PC-3 (cell line): ENCODE measurements at regions not wholly inside any gene's neighbourhood (a gene's known extent, or its start where the extent isn't known, plus 50 kb on each side); places are given as distances from the start of the nearest gene placed in this dataset.
A peak's percentile ranks its signal among the peaks of the same experiment; 100 is the strongest.
"Not testable (repeated sequence)": the region's sequence is repeated elsewhere in the genome, so short reads cannot be mapped to it uniquely, and the experiment has no call there.

ENCODE experiments used
- ATAC-seq: fragments of 200-7000 bp; cut with Tn5 transposase; 2 replicates; pipeline ENCODE4 v1.9.1; 2020; ENCODE audit warnings: mild to moderate bottlenecking, moderate library complexity
- BruUV-seq: library from RNA; stranded (reverse); fragments of 400-500 nt; replicated peaks from 2 replicates; lab custom pipeline; 2021; lab: Mats Ljungman, UMichigan
- CTCF ChIA-PET: fragments of 300-600 bp; sonication (Branson Sonifier 250); formaldehyde crosslinking; loops from one replicate; lab custom pipeline; 2022; ENCODE audit warnings: antibody characterized with exemption; lab: Charles Lee
- POLR2A ChIA-PET: fragments of 300-600 bp; sonication (Branson Sonifier 250); formaldehyde crosslinking; loops from one replicate; lab custom pipeline; 2022; ENCODE audit warnings: antibody characterized with exemption; ENCODE audit not compliant: unreplicated experiment; lab: Charles Lee
- DNase-seq: peaks from one replicate; pipeline ENCODE4 v3.0.0-alpha.2; 2015
- H2AFZ ChIP-seq: fragments of 300-600 bp; sonication (generic); 2 replicates; pipeline ENCODE4 v1.6.0; 2016; ENCODE audit warnings: antibody characterized with exemption, low read length
- H3F3A ChIP-seq: fragments of 300-600 bp; sonication (generic); one replicate; pipeline ENCODE4 v1.6.0; 2017; ENCODE audit warnings: antibody characterized with exemption, low read length, control low read depth, mild to moderate bottlenecking; ENCODE audit not compliant: unreplicated experiment
- H3K27ac ChIP-seq: fragments of 300-600 bp; sonication (generic); 2 replicates; pipeline ENCODE4 v1.5.1; 2016; ENCODE audit warnings: mild to moderate bottlenecking, low read length
- H3K27me3 ChIP-seq: fragments of 300-600 bp; sonication (generic); 2 replicates; pipeline ENCODE4 v1.6.1; 2016; ENCODE audit warnings: low read length, mixed read lengths
- H3K36me3 ChIP-seq: fragments of 300-600 bp; sonication (generic); 2 replicates; pipeline ENCODE4 v1.6.1; 2016; ENCODE audit warnings: low read depth, mixed run types, low read length, mixed read lengths
- H3K4me1 ChIP-seq: fragments of 300-600 bp; sonication (generic); 2 replicates; pipeline ENCODE4 v1.5.1; 2016; ENCODE audit warnings: low read length; ENCODE audit not compliant: insufficient read depth
- H3K4me2 ChIP-seq: fragments of 300-600 bp; sonication (generic); 2 replicates; pipeline ENCODE4 v1.6.0; 2016; ENCODE audit warnings: low read length
- H3K4me3 ChIP-seq: fragments of 300-600 bp; sonication (generic); 2 replicates; pipeline ENCODE4 v1.5.1; 2016; ENCODE audit warnings: mild to moderate bottlenecking, low read length, mixed read lengths
- H3K79me2 ChIP-seq: fragments of 300-600 bp; sonication (generic); 2 replicates; pipeline ENCODE4 v1.6.1; 2017; ENCODE audit warnings: low read length, mixed read lengths
- H3K9ac ChIP-seq: fragments of 300-600 bp; sonication (generic); 2 replicates; pipeline ENCODE4 v1.6.0; 2016; ENCODE audit warnings: mild to moderate bottlenecking, low read length
- H3K9me2 ChIP-seq: fragments of 300-600 bp; sonication (generic); replicated peaks from 2 replicates; pipeline ENCODE4 v1.6.1; 2016; ENCODE audit warnings: mixed run types, low read length, mixed read lengths
- H3K9me3 ChIP-seq: fragments of 300-600 bp; sonication (generic); 2 replicates; pipeline ENCODE4 v1.6.1; 2016; ENCODE audit warnings: low read length, mixed read lengths
- H4K20me1 ChIP-seq: fragments of 300-600 bp; sonication (generic); 2 replicates; pipeline ENCODE4 v1.6.1; 2016; ENCODE audit warnings: low read length, mixed read lengths
- EZH2 ChIP-seq: fragments of 300-600 bp; sonication (generic); IDR thresholded peaks from one replicate; pipeline ENCODE4 v1.6.1; 2017; ENCODE audit warnings: antibody characterized with exemption, mild to moderate bottlenecking, low read length; ENCODE audit not compliant: unreplicated experiment
- EZH2phosphoT487 ChIP-seq: fragments of 300-600 bp; sonication (generic); IDR thresholded peaks from 2 replicates; pipeline ENCODE4 v1.6.1; 2018; ENCODE audit warnings: mild to moderate bottlenecking, antibody characterized with exemption, low read length, borderline replicate concordance
- intact Hi-C: fragments of 100-400 bp; cut with micrococcal nuclease; formaldehyde crosslinking; loops from 2 replicates; pipeline ENCODE4 v1.9.0; 2023
- TF ChIP-seq, protein P1 (sequence below): fragments of 300-600 bp; sonication (generic); conservative IDR thresholded peaks from 2 replicates; pipeline ENCODE4 v1.5.1; 2017; ENCODE audit warnings: antibody characterized with exemption, low read depth, mild to moderate bottlenecking, low read length

- TF ChIP-seq EZH2 (no peak), EZH2phosphoT487 (no peak)
- TF ChIP-seq, protein P1, sequence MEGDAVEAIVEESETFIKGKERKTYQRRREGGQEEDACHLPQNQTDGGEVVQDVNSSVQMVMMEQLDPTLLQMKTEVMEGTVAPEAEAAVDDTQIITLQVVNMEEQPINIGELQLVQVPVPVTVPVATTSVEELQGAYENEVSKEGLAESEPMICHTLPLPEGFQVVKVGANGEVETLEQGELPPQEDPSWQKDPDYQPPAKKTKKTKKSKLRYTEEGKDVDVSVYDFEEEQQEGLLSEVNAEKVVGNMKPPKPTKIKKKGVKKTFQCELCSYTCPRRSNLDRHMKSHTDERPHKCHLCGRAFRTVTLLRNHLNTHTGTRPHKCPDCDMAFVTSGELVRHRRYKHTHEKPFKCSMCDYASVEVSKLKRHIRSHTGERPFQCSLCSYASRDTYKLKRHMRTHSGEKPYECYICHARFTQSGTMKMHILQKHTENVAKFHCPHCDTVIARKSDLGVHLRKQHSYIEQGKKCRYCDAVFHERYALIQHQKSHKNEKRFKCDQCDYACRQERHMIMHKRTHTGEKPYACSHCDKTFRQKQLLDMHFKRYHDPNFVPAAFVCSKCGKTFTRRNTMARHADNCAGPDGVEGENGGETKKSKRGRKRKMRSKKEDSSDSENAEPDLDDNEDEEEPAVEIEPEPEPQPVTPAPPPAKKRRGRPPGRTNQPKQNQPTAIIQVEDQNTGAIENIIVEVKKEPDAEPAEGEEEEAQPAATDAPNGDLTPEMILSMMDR, result no peak
- Histone ChIP-seq H3F3A (no peaks in the 10 kb centered on the region), H3K27me3 (no peaks in the 10 kb centered on the region), H3K4me1 (no peaks in the 10 kb centered on the region), H3K9me3 (no peaks in the 10 kb centered on the region), H2AFZ (no peak overlapping the region), H3K4me3 (no peak overlapping the region), H4K20me1 (no peaks in the 10 kb centered on the region), H3K27ac (no peak overlapping the region), H3K9me2 (no peaks in the 10 kb centered on the region), H3K4me2 (no peak overlapping the region), H3K79me2 (no peaks in the 10 kb centered on the region), H3K36me3 (no peaks in the 10 kb centered on the region), H3K9ac (no peak overlapping the region)
- no peak for DNase-seq
- CTCF ChIA-PET, result no interaction called here
- BruUV-seq, result no TSS peak
- intact Hi-C loops, result no loop called here
- no peak for ATAC-seq
- POLR2A ChIA-PET, result no interaction called here
These were observed 88.8 kb downstream of the PRL start for GRCh38 chr6:22208026-22208425.

DNA sequence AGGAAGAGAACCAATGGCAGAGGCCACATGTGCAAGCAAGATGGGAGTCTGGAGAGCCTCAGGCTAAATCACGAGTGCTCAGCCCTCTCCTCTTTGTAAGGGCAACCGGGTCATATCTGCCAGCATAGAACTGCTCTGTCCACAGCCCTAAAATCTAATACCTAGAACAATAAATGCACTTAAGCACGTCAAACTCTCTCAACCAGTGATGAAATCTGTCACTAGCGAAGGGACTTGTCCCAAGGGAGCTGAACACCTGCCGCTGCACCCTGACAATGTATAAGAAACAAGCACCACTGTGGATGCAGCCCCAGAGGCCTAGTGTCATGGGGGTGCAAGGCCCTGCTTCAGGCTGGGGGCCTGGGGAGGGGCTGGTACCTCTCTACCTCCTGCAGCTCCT lies 82.5 kb downstream of the PRL start:
- TF ChIP-seq, protein P1, result no peak
- TF ChIP-seq EZH2phosphoT487 (no peak), EZH2 (no peak)
- Histone ChIP-seq H3K9me2 (no peaks in the 10 kb centered on the region), H3K27me3 (no peaks in the 10 kb centered on the region), H3K36me3 (no peaks in the 10 kb centered on the region), H3K4me3 (no peak overlapping the region), H3K4me2 (no peak overlapping the region), H3K9ac (no peak overlapping the region), H3K9me3 (no peaks in the 10 kb centered on the region), H3K4me1 (no peaks in the 10 kb centered on the region), H3F3A (no peaks in the 10 kb centered on the region), H4K20me1 (no peaks in the 10 kb centered on the region), H3K27ac (no peak overlapping the region), H2AFZ (no peak overlapping the region), H3K79me2 (no peaks in the 10 kb centered on the region)
- DNase-seq (no peak), ATAC-seq (no peak)
- ChIA-PET CTCF (no interaction called here), POLR2A (no interaction called here)
- intact Hi-C loops, result no loop called here
- BruUV-seq, result no TSS peak

DNA sequence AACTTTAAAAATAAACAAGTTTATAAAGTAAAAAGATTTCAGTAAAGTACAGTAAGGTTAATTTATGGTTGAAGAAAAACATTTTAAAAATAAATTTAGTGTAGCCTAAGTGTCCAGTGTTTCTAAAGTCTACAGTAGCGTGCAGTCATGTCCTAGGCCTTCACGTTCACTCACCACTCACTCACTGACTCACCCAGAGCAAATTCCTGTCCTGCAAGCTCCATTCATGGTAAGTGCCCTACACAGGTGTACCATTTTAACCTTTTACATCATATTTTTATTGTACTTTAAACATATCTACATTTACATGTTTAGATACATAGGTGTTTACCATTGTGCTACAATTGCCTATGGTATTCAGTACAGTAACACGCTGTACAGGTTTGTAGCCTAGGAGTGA lies 81.4 kb downstream of the PRL start:
- CTCF ChIA-PET, H3K4me3 ChIP-seq, POLR2A ChIA-PET, H3K9me2 ChIP-seq, H3K27me3 ChIP-seq, H3F3A ChIP-seq, H2AFZ ChIP-seq, H4K20me1 ChIP-seq, ATAC-seq, H3K4me1 ChIP-seq, H3K9me3 ChIP-seq, BruUV-seq, intact Hi-C loops, H3K36me3 ChIP-seq, H3K79me2 ChIP-seq, H3K9ac ChIP-seq, H3K27ac ChIP-seq, H3K4me2 ChIP-seq: not testable (repeated sequence)
- DNase-seq, result peak; percentile 32
